ENCODE measurements at regions not wholly inside any gene's neighbourhood (a gene's known extent, or its start where the extent isn't known, plus 50 kb on each side); places are given as distances from the start of the nearest gene placed in this dataset.

- Histone ChIP-seq H3K4me1 (peaks cover 0 to 3% (median 0%) of the 10 kb centered on the region in 12 donors), H3K36me3 (no peaks in the 10 kb centered on the region), H3K27ac (no peak overlapping the region), H3K9me3 (peaks cover 0 to 6% (median 0%) of the 10 kb centered on the region in 12 donors), H3K4me3 (no peak overlapping the region), H3K27me3 (no peaks in the 10 kb centered on the region)
- ATAC-seq (no peak), DNase-seq (no peak)
- intact Hi-C loops (cut with DNase I) = no loop called here
- TF ChIP-seq, protein P1, sequence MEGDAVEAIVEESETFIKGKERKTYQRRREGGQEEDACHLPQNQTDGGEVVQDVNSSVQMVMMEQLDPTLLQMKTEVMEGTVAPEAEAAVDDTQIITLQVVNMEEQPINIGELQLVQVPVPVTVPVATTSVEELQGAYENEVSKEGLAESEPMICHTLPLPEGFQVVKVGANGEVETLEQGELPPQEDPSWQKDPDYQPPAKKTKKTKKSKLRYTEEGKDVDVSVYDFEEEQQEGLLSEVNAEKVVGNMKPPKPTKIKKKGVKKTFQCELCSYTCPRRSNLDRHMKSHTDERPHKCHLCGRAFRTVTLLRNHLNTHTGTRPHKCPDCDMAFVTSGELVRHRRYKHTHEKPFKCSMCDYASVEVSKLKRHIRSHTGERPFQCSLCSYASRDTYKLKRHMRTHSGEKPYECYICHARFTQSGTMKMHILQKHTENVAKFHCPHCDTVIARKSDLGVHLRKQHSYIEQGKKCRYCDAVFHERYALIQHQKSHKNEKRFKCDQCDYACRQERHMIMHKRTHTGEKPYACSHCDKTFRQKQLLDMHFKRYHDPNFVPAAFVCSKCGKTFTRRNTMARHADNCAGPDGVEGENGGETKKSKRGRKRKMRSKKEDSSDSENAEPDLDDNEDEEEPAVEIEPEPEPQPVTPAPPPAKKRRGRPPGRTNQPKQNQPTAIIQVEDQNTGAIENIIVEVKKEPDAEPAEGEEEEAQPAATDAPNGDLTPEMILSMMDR (IDR thresholded peaks at IDR 0.05) = no peak
- TF ChIP-seq POLR2A (IDR thresholded peaks at IDR 0.05) = no peak
- 38 to 62% (median 45%) methylated on average over 1 of the region's 1 CpG for WGBS, 4 donors
Measured at GRCh38 chr4:18442957-18443356, 421.4 kb upstream of the LCORL start.

DNA sequence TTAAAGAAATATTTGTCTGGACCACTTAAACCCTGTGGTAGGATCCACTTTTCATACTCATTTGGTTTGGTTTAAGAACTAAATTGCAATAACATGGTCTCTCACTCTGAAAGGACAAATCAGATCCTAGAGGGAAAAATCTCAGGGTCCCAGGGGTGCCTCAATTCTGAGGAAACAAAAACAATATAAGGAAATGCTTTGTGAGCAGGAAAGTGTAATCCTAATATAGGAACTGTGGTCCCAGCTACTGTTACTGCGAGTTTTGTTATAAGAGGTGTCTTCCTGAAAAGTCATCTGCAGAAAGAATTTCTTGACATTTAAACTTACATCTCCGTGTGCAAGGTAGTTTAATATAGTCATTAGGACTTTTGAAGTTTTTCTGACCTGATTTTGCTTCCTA lies 420.1 kb upstream of the LCORL start:
- Histone ChIP-seq H3K27me3 (no peaks in the 10 kb centered on the region), H3K36me3 (no peaks in the 10 kb centered on the region), H3K4me3 (no peak overlapping the region), H3K27ac (peak overlapping the region in 2 of 12 donors; percentile 28 to 50), H3K9me3 (peaks cover 0 to 6% (median 0%) of the 10 kb centered on the region in 12 donors), H3K4me1 (peaks cover 0 to 3% (median 0%) of the 10 kb centered on the region in 12 donors)
- 52 to 58% (median 54%) methylated on average over 2 of the region's 2 CpGs for WGBS, 4 donors
- TF ChIP-seq POLR2A (IDR thresholded peaks at IDR 0.05) = no peak
- TF ChIP-seq, protein P1 (IDR thresholded peaks at IDR 0.05) = no peak
- ATAC-seq (peak in 1 of 4 donors; percentile 53), DNase-seq (no peak)
- intact Hi-C loops (cut with DNase I) = no loop called here

GRCh38 chr4:18441203-18441590 lies 419.6 kb upstream of the LCORL start:
- Histone ChIP-seq H3K27me3 (no peaks in the 10 kb centered on the region), H3K36me3 (no peaks in the 10 kb centered on the region), H3K27ac (peak overlapping the region in 2 of 12 donors; percentile 28 to 50), H3K4me1 (peaks cover 0 to 3% (median 0%) of the 10 kb centered on the region in 12 donors), H3K9me3 (peaks cover 0 to 6% (median 0%) of the 10 kb centered on the region in 12 donors), H3K4me3 (no peak overlapping the region)
- WGBS, 4 donors = 51 to 62% (median 53%) methylated on average over 3 of the region's 3 CpGs
- TF ChIP-seq, protein P1 (IDR thresholded peaks at IDR 0.05) = no peak
- no peak for TF ChIP-seq POLR2A (IDR thresholded peaks at IDR 0.05)
- intact Hi-C loops (cut with DNase I) = no loop called here
- DNase-seq = no peak
- ATAC-seq = no peak

DNA sequence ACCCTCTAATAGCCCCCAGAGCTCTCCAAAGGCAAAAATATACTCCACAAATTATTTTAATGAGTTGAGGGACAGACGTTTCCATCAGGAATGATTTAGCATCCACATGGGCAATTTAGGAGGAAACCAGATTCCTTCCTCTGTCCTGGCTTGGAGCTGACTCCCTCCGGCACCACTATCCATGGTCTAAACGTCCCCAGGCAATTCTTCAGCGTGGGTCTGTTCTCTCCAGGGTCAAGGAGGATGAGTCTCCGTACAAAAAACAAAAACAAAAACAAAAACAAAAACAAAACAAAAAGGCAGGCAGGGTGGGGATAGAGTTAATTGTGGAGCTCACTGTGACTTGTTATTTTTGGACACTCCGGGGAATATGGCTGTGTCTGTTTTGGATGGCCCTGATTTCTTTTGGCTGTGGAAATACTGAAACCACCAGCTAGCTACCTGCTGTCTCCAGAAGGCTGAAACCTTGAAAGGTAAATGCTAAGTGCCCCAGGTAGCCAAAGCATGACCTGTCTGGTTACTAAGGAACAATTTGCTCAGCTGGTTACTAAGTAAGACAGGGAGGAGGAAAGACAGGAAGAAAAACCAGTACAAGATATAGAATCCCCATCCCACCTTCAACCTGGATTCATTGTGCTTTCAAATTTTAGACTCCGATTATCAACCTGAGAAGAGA lies 419.1 kb upstream of the LCORL start:
- no peak for ATAC-seq
- H3K36me3 ChIP-seq = no peaks in the 10 kb centered on the region
- no peak overlapping the region for H3K4me3 ChIP-seq
- WGBS, 4 donors = 33 to 42% (median 38%) methylated on average over 7 of the region's 7 CpGs
- no peaks in the 10 kb centered on the region for H3K27me3 ChIP-seq
- peaks cover 0 to 6% (median 0%) of the 10 kb centered on the region in 12 donors for H3K9me3 ChIP-seq
- intact Hi-C loops (cut with DNase I) = no loop called here
- H3K4me1 ChIP-seq = peaks cover 0 to 3% (median 0%) of the 10 kb centered on the region in 12 donors
- no peak for DNase-seq
- TF ChIP-seq POLR2A (IDR thresholded peaks at IDR 0.05) = no peak
- TF ChIP-seq, protein P1 (IDR thresholded peaks at IDR 0.05) = no peak
- H3K27ac ChIP-seq = peak overlapping the region in 1 of 12 donors; percentile 50

All from heart left ventricle (tissue), 16 donors.